ENCODE measurements at regions not wholly inside any gene's neighbourhood (a gene's known extent, or its start where the extent isn't known, plus 50 kb on each side); places are given as distances from the start of the nearest gene placed in this dataset.

DNA sequence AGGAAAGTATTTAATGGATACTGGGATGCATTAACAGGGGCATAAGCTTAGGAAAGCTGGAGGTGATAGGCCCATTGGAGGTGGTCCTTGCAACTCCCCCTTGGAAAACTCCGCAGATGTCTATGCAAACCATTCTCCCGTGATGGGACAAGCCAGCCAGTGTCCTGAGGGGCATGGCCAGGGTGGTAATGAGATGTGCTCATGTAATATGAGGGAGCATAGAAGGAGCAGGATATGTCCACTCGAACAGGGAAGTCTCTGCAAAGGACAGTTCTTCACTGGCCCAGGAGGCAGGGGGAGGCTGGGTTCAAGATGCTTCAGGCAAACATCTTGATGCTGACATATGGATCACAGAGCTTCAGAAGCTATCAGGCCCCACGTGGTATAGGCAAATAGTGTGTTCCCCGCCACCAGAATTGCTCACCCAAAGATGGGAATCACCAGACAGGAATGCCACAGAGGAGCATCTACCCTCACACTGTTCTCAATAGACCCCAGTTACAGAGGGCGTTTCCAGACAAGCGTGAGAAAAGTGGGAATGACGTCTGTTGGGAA lies 201.6 kb upstream of the CDH4 start:
- Mint-ChIP-seq H3K9me3 (no peaks in the 10 kb centered on the region), H3K4me3 (no peak overlapping the region), H3K4me1 (no peaks in the 10 kb centered on the region), H3K27me3 (ENCODE audit: low read depth in 3 of 3) (peaks cover 0 to 4% (median 2%) of the 10 kb centered on the region in 3 donors), H3K27ac (no peak overlapping the region), H3K36me3 (no peaks in the 10 kb centered on the region)
- DNase-seq: no peak

DNA sequence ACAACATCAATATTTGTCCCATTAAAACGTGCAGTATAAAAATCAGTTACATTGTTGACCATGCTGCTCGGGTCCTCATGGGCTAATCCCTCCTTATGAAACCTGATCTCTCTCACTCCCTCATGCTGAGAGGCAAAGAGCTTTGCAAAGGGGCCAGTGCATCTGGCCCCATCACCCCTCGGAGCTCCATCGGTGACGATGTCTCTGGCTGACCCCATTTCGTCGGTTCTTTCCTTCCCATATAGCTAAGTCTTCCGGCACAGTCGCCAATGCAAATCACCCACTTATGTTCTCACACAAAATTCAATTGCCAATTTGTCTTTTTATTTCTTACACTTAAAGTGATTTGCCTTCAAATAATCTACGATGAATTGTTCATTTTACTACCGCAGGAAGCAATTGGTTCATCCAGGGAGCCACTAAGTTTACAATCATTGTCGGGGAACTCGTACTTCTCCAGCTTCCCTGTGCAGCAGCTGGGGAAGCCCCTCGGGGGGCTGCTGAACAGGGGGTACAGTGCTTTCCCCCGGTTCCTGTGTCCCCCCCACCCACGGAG lies 199.8 kb upstream of the CDH4 start:
- H3K27me3 Mint-ChIP-seq (ENCODE audit: low read depth in 3 of 3): peaks cover 0 to 4% (median 3%) of the 10 kb centered on the region in 3 donors
- no peaks in the 10 kb centered on the region for H3K9me3 Mint-ChIP-seq
- no peaks in the 10 kb centered on the region for H3K36me3 Mint-ChIP-seq
- H3K27ac Mint-ChIP-seq: no peak overlapping the region
- DNase-seq: no peak
- H3K4me3 Mint-ChIP-seq: no peak overlapping the region
- no peaks in the 10 kb centered on the region for H3K4me1 Mint-ChIP-seq

GRCh38 chr20:61052776-61053442 lies 199.2 kb upstream of the CDH4 start:
- H3K27ac Mint-ChIP-seq: no peak overlapping the region
- no peaks in the 10 kb centered on the region for H3K4me1 Mint-ChIP-seq

GRCh38 chr20:61053487-61053886 lies 198.6 kb upstream of the CDH4 start:
- no peak for DNase-seq
- Mint-ChIP-seq H3K4me3 (no peak overlapping the region), H3K9me3 (no peaks in the 10 kb centered on the region), H3K27ac (no peak overlapping the region), H3K4me1 (no peaks in the 10 kb centered on the region), H3K27me3 (ENCODE audit: low read depth in 3 of 3) (peaks cover 0 to 5% (median 3%) of the 10 kb centered on the region in 3 donors), H3K36me3 (no peaks in the 10 kb centered on the region)

More at GRCh38 chr20:61052776-61053442, 199.2 kb upstream of the CDH4 start:
- Mint-ChIP-seq H3K36me3 (no peaks in the 10 kb centered on the region), H3K4me3 (no peak overlapping the region), H3K27me3 (ENCODE audit: low read depth in 3 of 3) (peaks cover 0 to 5% (median 3%) of the 10 kb centered on the region in 3 donors), H3K9me3 (no peaks in the 10 kb centered on the region)
- no peak for DNase-seq

DNA sequence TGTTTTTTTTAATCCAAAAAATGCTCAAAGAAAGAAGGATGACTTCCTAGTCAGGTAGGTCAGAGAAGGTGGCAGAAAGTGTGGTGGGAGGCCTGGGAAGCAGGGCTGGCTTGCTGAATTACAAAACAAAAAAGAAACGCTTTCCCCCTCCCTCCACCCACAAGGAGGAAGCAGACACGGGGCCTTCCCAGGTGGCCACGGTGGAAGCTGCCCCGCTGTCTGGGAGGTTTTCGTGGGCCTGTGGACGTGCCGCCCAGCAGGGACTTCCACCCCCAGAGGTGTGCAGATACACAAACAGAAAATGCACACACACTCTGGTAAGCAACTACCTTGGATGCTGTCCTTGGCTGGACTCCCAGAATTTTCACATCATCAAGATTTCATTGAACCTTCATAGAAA lies 198.2 kb upstream of the CDH4 start:
- Mint-ChIP-seq H3K4me3 (no peak overlapping the region), H3K4me1 (no peaks in the 10 kb centered on the region), H3K36me3 (no peaks in the 10 kb centered on the region), H3K27me3 (ENCODE audit: low read depth in 3 of 3) (peaks cover 0 to 5% (median 3%) of the 10 kb centered on the region in 3 donors), H3K27ac (no peak overlapping the region), H3K9me3 (no peaks in the 10 kb centered on the region)
- DNase-seq: no peak

DNA sequence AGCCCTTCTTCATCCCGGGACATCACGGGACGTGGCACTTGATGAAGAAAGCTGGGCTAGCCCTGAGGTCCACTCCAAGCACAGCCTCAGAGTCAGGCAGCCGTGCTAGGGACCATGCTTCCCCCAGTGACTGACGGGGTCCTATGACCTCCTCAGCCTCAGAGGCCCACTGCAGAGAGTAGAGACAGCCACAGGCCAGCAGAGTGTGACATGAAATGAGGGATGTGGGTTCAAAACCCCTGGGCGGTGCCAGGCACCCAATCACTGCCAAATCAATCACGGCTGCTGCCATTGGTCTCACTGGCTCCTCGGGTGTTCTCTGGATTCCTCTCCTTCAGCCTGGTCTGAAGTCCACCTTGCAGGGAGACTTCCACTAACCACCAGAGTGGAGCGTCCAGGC lies 197.7 kb upstream of the CDH4 start:
- no peak overlapping the region for H3K27ac Mint-ChIP-seq
- no peak for DNase-seq
- H3K36me3 Mint-ChIP-seq: no peaks in the 10 kb centered on the region
- H3K9me3 Mint-ChIP-seq: no peaks in the 10 kb centered on the region
- H3K4me3 Mint-ChIP-seq: no peak overlapping the region
- H3K27me3 Mint-ChIP-seq (ENCODE audit: low read depth in 3 of 3): peaks cover 0 to 5% (median 3%) of the 10 kb centered on the region in 3 donors
- no peaks in the 10 kb centered on the region for H3K4me1 Mint-ChIP-seq

GRCh38 chr20:61055180-61056010 lies 196.7 kb upstream of the CDH4 start:
- Mint-ChIP-seq H3K36me3 (no peaks in the 10 kb centered on the region), H3K27me3 (ENCODE audit: low read depth in 3 of 3) (peaks cover 0 to 5% (median 3%) of the 10 kb centered on the region in 3 donors), H3K4me3 (no peak overlapping the region), H3K9me3 (no peaks in the 10 kb centered on the region), H3K4me1 (no peaks in the 10 kb centered on the region), H3K27ac (no peak overlapping the region)
- DNase-seq: no peak

DNA sequence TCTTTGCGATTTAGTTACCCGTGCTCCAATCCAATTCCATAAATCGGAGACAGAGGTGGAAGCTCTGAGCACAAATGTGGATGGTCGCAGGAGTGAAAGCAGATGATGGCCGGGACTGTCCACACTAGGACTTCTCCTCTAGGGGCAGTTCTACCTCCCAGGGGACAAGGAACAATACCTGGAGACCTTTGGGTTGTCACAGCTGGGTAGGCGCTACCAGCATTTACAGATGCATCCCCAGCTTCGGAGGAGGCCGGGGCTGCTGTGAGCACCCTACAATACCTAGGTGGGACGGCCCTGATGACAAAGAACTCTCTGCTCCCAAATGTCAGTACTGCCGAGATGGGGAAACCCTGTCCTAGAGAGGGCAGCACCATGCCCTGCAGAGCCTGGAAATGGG lies 195.9 kb upstream of the CDH4 start:
- Mint-ChIP-seq H3K9me3 (no peaks in the 10 kb centered on the region), H3K4me1 (no peaks in the 10 kb centered on the region), H3K27ac (no peak overlapping the region), H3K4me3 (no peak overlapping the region), H3K36me3 (no peaks in the 10 kb centered on the region), H3K27me3 (ENCODE audit: low read depth in 3 of 3) (peaks cover 2 to 5% (median 3%) of the 10 kb centered on the region in 3 donors)
- DNase-seq: no peak

DNA sequence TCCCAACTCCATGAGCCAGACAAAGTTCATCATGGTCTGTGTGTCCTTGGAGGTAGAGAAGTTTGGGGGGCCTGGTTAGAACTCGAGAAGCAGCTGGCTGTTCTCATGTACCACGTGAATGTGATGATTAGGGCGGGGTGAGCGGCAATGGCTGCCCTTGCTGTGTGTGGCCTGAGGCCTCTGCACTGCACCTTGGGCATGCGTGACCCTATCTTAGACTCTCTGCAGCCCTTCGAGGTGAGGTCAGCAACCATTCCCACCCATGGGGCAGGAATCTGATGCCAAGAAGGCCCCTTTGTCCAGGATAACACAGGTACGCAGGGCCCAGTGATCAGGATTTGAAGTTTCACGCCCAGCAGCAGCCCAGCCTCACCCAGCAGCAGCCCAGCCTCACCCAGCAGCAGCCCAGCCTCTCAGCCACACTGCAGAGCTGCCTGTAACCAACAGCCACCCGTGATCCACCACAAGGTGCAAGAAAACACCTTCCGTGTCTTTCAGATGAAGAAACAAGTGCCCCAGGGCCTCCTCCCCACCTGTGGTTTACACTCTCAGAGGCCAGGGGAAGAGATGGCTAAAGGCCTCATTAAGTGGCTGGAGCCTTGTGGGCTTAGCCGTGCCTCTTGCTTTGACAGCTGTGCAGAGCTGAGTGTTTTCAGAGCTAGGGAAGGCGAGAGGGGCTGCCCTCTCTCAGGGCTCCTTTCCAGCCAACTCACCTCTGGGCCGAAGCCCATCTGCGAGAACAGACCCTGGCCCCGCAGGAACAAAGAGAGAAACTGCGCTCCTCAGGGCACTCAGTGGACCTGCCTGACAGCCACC lies 195.2 kb upstream of the CDH4 start:
- no peaks in the 10 kb centered on the region for H3K36me3 Mint-ChIP-seq
- no peaks in the 10 kb centered on the region for H3K4me1 Mint-ChIP-seq
- no peak overlapping the region for H3K4me3 Mint-ChIP-seq
- no peaks in the 10 kb centered on the region for H3K9me3 Mint-ChIP-seq
- H3K27ac Mint-ChIP-seq: peak overlapping the region in 1 of 6 donors; percentile 65
- no peak for DNase-seq
- peaks cover 2 to 5% (median 3%) of the 10 kb centered on the region in 3 donors for H3K27me3 Mint-ChIP-seq (ENCODE audit: low read depth in 3 of 3)

DNA sequence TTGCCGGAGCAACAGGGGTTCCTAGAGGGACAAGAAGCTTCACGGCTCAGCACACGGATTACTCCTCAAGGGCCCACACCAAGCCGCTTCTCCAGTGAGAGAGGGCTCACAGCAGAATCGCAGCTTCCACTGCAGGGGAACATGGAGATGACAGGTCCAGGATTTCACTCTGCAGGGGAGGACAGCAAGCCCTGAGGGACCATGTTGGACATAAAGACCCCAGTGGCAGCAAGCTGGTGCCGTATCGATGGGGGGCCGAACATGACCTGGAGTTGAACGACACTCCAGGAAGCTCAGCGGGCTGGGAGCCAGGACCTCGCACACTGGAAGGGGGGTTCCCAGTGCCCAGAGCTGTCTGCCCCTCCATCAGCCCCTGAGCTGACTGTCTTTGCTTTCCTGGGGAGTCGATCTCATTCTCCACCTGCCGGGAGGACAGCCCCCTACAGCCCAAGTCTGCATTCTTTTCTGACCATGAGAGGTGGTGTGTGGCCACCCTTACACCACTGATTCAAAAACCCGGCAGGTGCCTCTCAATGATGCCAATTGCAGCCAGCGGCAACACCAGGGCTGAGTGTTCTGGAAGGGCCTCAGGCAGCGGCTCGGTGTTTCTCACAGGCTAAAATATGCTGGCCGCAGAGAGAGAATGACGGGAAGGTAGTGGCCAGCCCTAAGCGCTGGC lies 194.5 kb upstream of the CDH4 start:
- no peak overlapping the region for H3K27ac Mint-ChIP-seq
- peaks cover 2 to 5% (median 3%) of the 10 kb centered on the region in 3 donors for H3K27me3 Mint-ChIP-seq (ENCODE audit: low read depth in 3 of 3)
- no peaks in the 10 kb centered on the region for H3K4me1 Mint-ChIP-seq
- DNase-seq: no peak
- H3K36me3 Mint-ChIP-seq: no peaks in the 10 kb centered on the region
- H3K9me3 Mint-ChIP-seq: no peaks in the 10 kb centered on the region
- no peak overlapping the region for H3K4me3 Mint-ChIP-seq

DNA sequence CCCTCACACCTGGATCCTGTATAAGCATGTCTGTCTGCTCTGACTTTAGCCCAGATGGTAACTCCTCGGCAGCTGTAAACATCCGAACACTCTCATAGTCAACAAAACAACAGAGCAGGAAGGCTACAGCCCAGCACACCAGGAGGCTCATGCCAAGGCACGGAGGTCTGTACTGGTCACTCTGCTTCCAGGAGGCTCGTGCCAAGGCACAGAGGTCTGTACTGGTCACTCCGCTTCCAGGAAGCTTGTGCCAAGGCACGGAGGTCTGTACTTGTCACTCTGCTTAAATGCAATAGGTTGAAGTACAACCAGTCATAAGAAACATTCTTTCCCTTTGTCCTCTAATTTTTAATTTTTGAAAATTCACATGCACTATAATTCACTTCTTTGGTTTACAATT lies 190.1 kb upstream of the CDH4 start:
- Mint-ChIP-seq H3K27me3 (ENCODE audit: low read depth in 3 of 3) (peaks cover 0 to 8% (median 2%) of the 10 kb centered on the region in 3 donors), H3K4me3 (no peak overlapping the region), H3K27ac (no peak overlapping the region), H3K4me1 (no peaks in the 10 kb centered on the region), H3K9me3 (no peaks in the 10 kb centered on the region), H3K36me3 (no peaks in the 10 kb centered on the region)
- DNase-seq: no peak

DNA sequence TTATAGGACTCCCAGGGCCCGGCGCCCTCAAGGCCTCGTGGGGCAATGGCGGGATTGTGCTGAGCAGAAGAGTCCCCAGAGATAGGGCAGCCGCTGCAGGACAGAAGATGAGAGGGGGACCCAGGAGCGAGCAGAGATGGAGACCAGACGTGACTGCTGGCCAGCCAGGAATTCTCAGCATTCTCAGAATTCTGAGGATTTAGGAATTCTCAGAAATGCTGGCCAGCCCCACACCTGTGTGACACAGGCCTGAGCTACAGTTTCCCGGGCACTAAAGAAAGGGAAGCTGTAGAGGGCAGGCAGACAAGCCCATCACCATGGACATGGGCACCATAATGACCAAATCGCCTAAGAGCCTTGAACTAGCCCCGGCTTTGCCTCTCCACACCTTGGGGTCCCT lies 186.2 kb upstream of the CDH4 start:
- DNase-seq: no peak
- Mint-ChIP-seq H3K9me3 (no peaks in the 10 kb centered on the region), H3K4me1 (no peaks in the 10 kb centered on the region), H3K27me3 (ENCODE audit: low read depth in 3 of 3) (peaks cover 0 to 4% (median 2%) of the 10 kb centered on the region in 3 donors), H3K4me3 (no peak overlapping the region), H3K36me3 (no peaks in the 10 kb centered on the region), H3K27ac (no peak overlapping the region)

DNA sequence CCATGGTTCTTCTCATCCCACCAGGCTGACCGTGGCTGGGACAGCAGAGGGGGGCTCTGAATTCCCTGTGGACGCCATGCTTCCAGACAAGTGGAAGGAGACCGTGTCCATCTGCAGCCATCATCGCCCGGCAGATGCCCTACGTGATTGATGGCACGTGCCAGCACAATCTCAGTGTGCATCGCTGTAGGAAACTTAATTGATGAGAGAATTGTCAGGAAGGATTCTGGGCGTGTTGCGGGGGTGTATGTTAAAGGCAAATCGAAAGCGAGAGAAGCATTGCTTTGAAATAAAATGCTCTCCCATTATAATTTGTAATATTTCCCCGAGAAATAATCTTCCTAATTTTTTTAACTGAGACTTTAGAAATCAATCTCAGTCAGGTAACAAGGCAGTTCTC lies 185.5 kb upstream of the CDH4 start:
- Mint-ChIP-seq H3K9me3 (no peaks in the 10 kb centered on the region), H3K4me3 (no peak overlapping the region), H3K4me1 (no peaks in the 10 kb centered on the region), H3K36me3 (no peaks in the 10 kb centered on the region), H3K27ac (no peak overlapping the region), H3K27me3 (ENCODE audit: low read depth in 3 of 3) (peaks cover 0 to 4% (median 0%) of the 10 kb centered on the region in 3 donors)
- no peak for DNase-seq

All from immature natural killer cell (primary cell).